ENCODE measurements at regions not wholly inside any gene's neighbourhood (a gene's known extent, or its start where the extent isn't known, plus 50 kb on each side); places are given as distances from the start of the nearest gene placed in this dataset.

DNA sequence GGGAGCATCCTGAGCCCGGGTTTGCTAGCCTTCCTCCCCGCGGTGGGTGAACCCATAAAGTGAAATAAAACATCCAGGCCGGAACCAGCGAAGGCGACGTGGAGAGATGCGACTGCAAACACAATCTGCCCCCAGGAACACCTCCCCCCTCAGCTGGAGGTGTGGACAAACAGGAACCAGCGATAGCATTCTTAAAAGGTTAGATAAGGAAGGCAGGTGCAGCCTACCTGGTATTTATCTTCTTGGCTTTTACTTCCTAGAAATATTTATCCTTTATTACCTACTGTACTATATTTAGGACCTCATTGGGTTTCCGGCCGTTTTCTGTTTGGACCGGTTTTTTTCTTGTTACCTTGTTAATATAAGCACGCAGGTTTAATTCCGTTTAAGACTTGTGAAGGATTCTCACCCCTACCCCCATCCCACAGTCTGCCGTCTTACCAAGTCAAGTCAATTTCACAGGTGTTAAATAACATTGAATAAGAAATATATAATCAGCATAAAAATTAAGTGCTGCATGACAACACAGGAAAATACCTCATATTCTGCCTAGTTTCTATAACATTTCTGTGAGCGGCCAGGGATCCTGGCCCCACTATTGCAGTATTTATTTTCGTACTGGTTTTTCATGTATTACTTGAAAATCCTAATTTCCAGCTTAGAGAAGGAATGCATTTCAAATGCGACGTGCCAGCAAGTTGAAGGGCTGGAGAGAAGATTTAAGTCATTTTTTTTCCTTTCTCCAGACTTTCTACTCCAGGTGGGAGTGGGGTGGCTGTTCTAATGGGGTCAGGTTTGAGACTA is 224.0 kb upstream of the ID2 start:
- Histone ChIP-seq H2AFZ (ENCODE audit: low read depth, low read length, poor library complexity, severe bottlenecking) (no peak overlapping the region), H4K20me1 (ENCODE audit: insufficient read depth) (no peaks in the 10 kb centered on the region), H3K27ac (ENCODE audit: low read depth, low read length) (no peak overlapping the region), H3K4me1 (ENCODE audit: control insufficient read depth in 1 of 2, insufficient read depth in 2 of 2, low read length in 2 of 2) (peaks cover 0 to 16% of the 10 kb centered on the region in 2 experiments; a peak in 2 of 4 replicates), H3K79me2 (ENCODE audit: insufficient read depth, low read length) (no peaks in the 10 kb centered on the region), H3K9me3 (ENCODE audit: control insufficient read depth in 1 of 2, insufficient read depth in 1 of 2, low read depth in 1 of 2, low read length in 2 of 2) (no peaks in the 10 kb centered on the region), H3K36me3 (ENCODE audit: control insufficient read depth in 1 of 2, insufficient read depth in 2 of 2, low read length in 2 of 2) (no peaks in the 10 kb centered on the region), H3K27me3 (ENCODE audit: insufficient read depth, low read length) (no peaks in the 10 kb centered on the region), H3K9ac (ENCODE audit: low read length) (no peak overlapping the region), H3K9me2 (ENCODE audit: insufficient read depth) (no peaks in the 10 kb centered on the region), H3K4me3 (replicated peaks in 1 of 2; ENCODE audit: low read depth in 1 of 2, low read length in 2 of 2) (no peak overlapping the region), H3K4me2 (ENCODE audit: low read length) (no peak overlapping the region)
- DNase-seq (ENCODE audit: low read depth, low spot score) (no peak), ATAC-seq (no peak)
- ChIA-PET CTCF (no interaction called here), POLR2A (no interaction called here), RAD21 (ENCODE audit: low non-redundant PET in 1 of 2, low total read pairs in 2 of 2, uncharacterized antibody in 2 of 2, unreplicated experiment in 2 of 2) (no interaction called here)
- TF ChIP-seq ZNF274 (IDR thresholded peaks at IDR 0.05; ENCODE audit: low read depth, low read length) = no peak
- TF ChIP-seq SP1 (IDR thresholded peaks at IDR 0.05; ENCODE audit: low read depth) = no peak
- no peak for TF ChIP-seq EZH2phosphoT487 (IDR thresholded peaks at IDR 0.05; ENCODE audit: borderline replicate concordance)
- no peak for TF ChIP-seq TCF7L2 (IDR thresholded peaks at IDR 0.05; ENCODE audit: borderline replicate concordance, extremely low read depth, insufficient read depth, insufficient read length)
- no peak for TF ChIP-seq EGR1 (IDR thresholded peaks at IDR 0.05; ENCODE audit: low read depth)
- no peak for TF ChIP-seq ZBTB33 (IDR thresholded peaks at IDR 0.05; ENCODE audit: extremely low read depth, insufficient replicate concordance, low read length)
- intact Hi-C loops (cut with micrococcal nuclease) = no loop called here
- no TSS peak for BruUV-seq (replicated peaks)
